ENCODE measurements at regions not wholly inside any gene's neighbourhood (a gene's known extent, or its start where the extent isn't known, plus 50 kb on each side); places are given as distances from the start of the nearest gene placed in this dataset.

GRCh38 chr7:41795276-41795833 lies 92.5 kb upstream of the INHBA start:
- no peak for DNase-seq (ENCODE audit: low read depth)

- DNase-seq (ENCODE audit: low read depth), result no peak
Observed at GRCh38 chr7:41793556-41793955, 90.7 kb upstream of the INHBA start.

GRCh38 chr7:41792120-41792519 lies 89.2 kb upstream of the INHBA start:
- DNase-seq (ENCODE audit: low read depth), result peak; percentile 35

- no peak for DNase-seq (ENCODE audit: low read depth)
Observed at GRCh38 chr7:41788556-41788955, 85.7 kb upstream of the INHBA start.

GRCh38 chr7:41787651-41788350 lies 84.9 kb upstream of the INHBA start:
- DNase-seq (ENCODE audit: low read depth), result no peak

GRCh38 chr7:41786944-41787343 lies 84.1 kb upstream of the INHBA start:
- DNase-seq (ENCODE audit: low read depth), result peak; percentile 37

- no peak for DNase-seq (ENCODE audit: low read depth)
Observed at GRCh38 chr7:41786404-41786803, 83.5 kb upstream of the INHBA start.

- DNase-seq (ENCODE audit: low read depth), result no peak
Observed at GRCh38 chr7:41785840-41786239, 83.0 kb upstream of the INHBA start.

- DNase-seq (ENCODE audit: low read depth), result no peak
Observed at GRCh38 chr7:41785265-41785664, 82.4 kb upstream of the INHBA start.

- DNase-seq (ENCODE audit: low read depth), result no peak
Observed at GRCh38 chr7:41779918-41780317, 77.0 kb upstream of the INHBA start.

GRCh38 chr7:41777894-41778596 lies 75.2 kb upstream of the INHBA start:
- DNase-seq (ENCODE audit: low read depth), result no peak

- DNase-seq (ENCODE audit: low read depth), result no peak
Observed at GRCh38 chr7:41774966-41775365, 72.1 kb upstream of the INHBA start.

GRCh38 chr7:41773756-41774155 lies 70.9 kb upstream of the INHBA start:
- no peak for DNase-seq (ENCODE audit: low read depth)

- no peak for DNase-seq (ENCODE audit: low read depth)
Observed at GRCh38 chr7:41771717-41772116, 68.8 kb upstream of the INHBA start.

GRCh38 chr7:41769162-41769561 lies 66.3 kb upstream of the INHBA start:
- DNase-seq (ENCODE audit: low read depth), result no peak

- no peak for DNase-seq (ENCODE audit: low read depth)
Observed at GRCh38 chr7:41763626-41764025, 60.7 kb upstream of the INHBA start.

GRCh38 chr7:41762641-41763040 lies 59.8 kb upstream of the INHBA start:
- DNase-seq (ENCODE audit: low read depth), result no peak

GRCh38 chr7:41760293-41760692 lies 57.4 kb upstream of the INHBA start:
- DNase-seq (ENCODE audit: low read depth), result no peak

GRCh38 chr7:41758321-41758720 lies 55.4 kb upstream of the INHBA start:
- no peak for DNase-seq (ENCODE audit: low read depth)

- no peak for DNase-seq (ENCODE audit: low read depth)
Observed at GRCh38 chr7:41756650-41757182, 53.8 kb upstream of the INHBA start.

- DNase-seq (ENCODE audit: low read depth), result no peak
Observed at GRCh38 chr7:41755096-41755495, 52.2 kb upstream of the INHBA start.

- no peak for DNase-seq (ENCODE audit: low read depth)
Observed at GRCh38 chr7:41754046-41754445, 51.2 kb upstream of the INHBA start.

All from GM04504 (cell line).